Liver (tissue), 8 donors: ENCODE measurements at regions not wholly inside any gene's neighbourhood (a gene's known extent, or its start where the extent isn't known, plus 50 kb on each side); places are given as distances from the start of the nearest gene placed in this dataset.

Source experiments
- DNase-seq: peaks from one replicate; pipeline ENCODE4 v3.0.0-alpha.2; 2017; ENCODE audit warnings: low spot score
- H3K27ac ChIP-seq, 2 donors: one replicate each; pipeline ENCODE4 v1.7.0; 2013; ENCODE audit warnings: inconsistent platforms in 2 of 2, low read length in 2 of 2, control low read depth in 1 of 2, low read depth in 1 of 2, mild to moderate bottlenecking in 1 of 2
- H3K27me3 ChIP-seq, 4 donors: one replicate each; pipeline versions ENCODE4 v1.6.1 to v1.7.0; 2013; ENCODE audit warnings: low read length in 3 of 4, inconsistent platforms in 1 of 4, mild to moderate bottlenecking in 1 of 4, moderate library complexity in 1 of 4; ENCODE audit not compliant: control insufficient read depth in 4 of 4, insufficient read depth in 4 of 4
- H3K36me3 ChIP-seq, 4 donors: one replicate each; pipeline versions ENCODE4 v1.6.1 to v1.7.0; 2013; ENCODE audit warnings: low read length in 3 of 4, mild to moderate bottlenecking in 3 of 4, low read depth in 1 of 4, moderate library complexity in 1 of 4; ENCODE audit not compliant: control insufficient read depth in 4 of 4, insufficient read depth in 3 of 4
- H3K4me1 ChIP-seq, 4 donors: one replicate each; pipeline versions ENCODE4 v1.6.1 to v1.7.0; 2013; ENCODE audit warnings: low read length in 3 of 4, mild to moderate bottlenecking in 3 of 4, moderate library complexity in 1 of 4; ENCODE audit not compliant: control insufficient read depth in 4 of 4, insufficient read depth in 4 of 4
- H3K4me3 ChIP-seq, 3 donors: one replicate each; pipeline versions ENCODE4 v1.6.1 to v1.7.0; 2013; ENCODE audit warnings: low read length in 3 of 3, control low read depth in 1 of 3, low read depth in 1 of 3, mild to moderate bottlenecking in 1 of 3
- H3K9ac ChIP-seq, 2 donors: one replicate each; pipeline ENCODE4 v1.7.0; 2013; ENCODE audit warnings: low read length in 2 of 2, mild to moderate bottlenecking in 2 of 2, moderate library complexity in 2 of 2, control low read depth in 1 of 2, low read depth in 1 of 2
- H3K9me3 ChIP-seq, 4 donors: one replicate each; pipeline versions ENCODE4 v1.6.1 to v1.7.0; 2013; ENCODE audit warnings: low read length in 3 of 4; ENCODE audit not compliant: control insufficient read depth in 4 of 4
- ATF3 ChIP-seq: IDR thresholded peaks from 2 replicates; pipeline ENCODE4 v1.6.1; 2016; ENCODE audit warnings: antibody characterized with exemption
- CTCF ChIP-seq: fragments of 150-350 bp; IDR thresholded peaks from 2 replicates; pipeline ENCODE4 v1.5.1; 2017; ENCODE audit warnings: improper control_type of control experiment, low read depth, low read length; ENCODE audit not compliant: missing input control
- EGR1 ChIP-seq, 2 donors: IDR thresholded peaks; 2 replicates each; pipeline ENCODE4 v1.6.1; 2016 to 2018; ENCODE audit warnings: antibody characterized with exemption in 2 of 2, low read depth in 2 of 2
- FOXA1 ChIP-seq: IDR thresholded peaks from 2 replicates; pipeline ENCODE4 v1.6.1; 2016; ENCODE audit warnings: antibody characterized with exemption
- FOXA2 ChIP-seq: IDR thresholded peaks from 2 replicates; pipeline ENCODE4 v1.6.1; 2016; ENCODE audit warnings: antibody characterized with exemption
- GABPA ChIP-seq, 2 donors: IDR thresholded peaks in 1 of 2; conservative IDR thresholded peaks in 1 of 2; 2 replicates each; pipeline ENCODE4 v1.6.1; 2016; ENCODE audit warnings: antibody characterized with exemption in 2 of 2, mild to moderate bottlenecking in 1 of 2, moderate library complexity in 1 of 2
- HNF4A ChIP-seq, 2 donors: conservative IDR thresholded peaks; 2 replicates each; pipeline ENCODE4 v1.6.1; 2016; ENCODE audit warnings: antibody characterized with exemption in 2 of 2, mild to moderate bottlenecking in 2 of 2
- HNF4G ChIP-seq: IDR thresholded peaks from 2 replicates; pipeline ENCODE4 v1.6.1; 2016; ENCODE audit warnings: antibody characterized with exemption
- JUND ChIP-seq, 2 donors: IDR thresholded peaks; 2 replicates each; pipeline ENCODE4 v1.6.1; 2016; ENCODE audit warnings: antibody characterized with exemption in 2 of 2
- MAX ChIP-seq: IDR thresholded peaks from 2 replicates; pipeline ENCODE4 v1.6.1; 2016; ENCODE audit warnings: antibody characterized with exemption
- NR2F2 ChIP-seq: IDR thresholded peaks from 2 replicates; pipeline ENCODE4 v1.6.1; 2016; ENCODE audit warnings: antibody characterized with exemption
- RAD21 ChIP-seq, 2 donors: IDR thresholded peaks; 2 replicates each; pipeline ENCODE4 v1.6.1; 2016; ENCODE audit warnings: antibody characterized with exemption in 2 of 2, mild to moderate bottlenecking in 2 of 2
- RXRA ChIP-seq, 2 donors: IDR thresholded peaks; 2 replicates each; pipeline ENCODE4 v1.6.1; 2017 to 2018; ENCODE audit warnings: antibody characterized with exemption in 2 of 2, mild to moderate bottlenecking in 1 of 2
- SP1 ChIP-seq: IDR thresholded peaks from 2 replicates; pipeline ENCODE4 v1.6.1; 2018; ENCODE audit warnings: antibody characterized with exemption, mild to moderate bottlenecking
- TAF1 ChIP-seq: conservative IDR thresholded peaks from 2 replicates; pipeline ENCODE4 v1.6.1; 2016; ENCODE audit warnings: antibody characterized with exemption, mild to moderate bottlenecking
- YY1 ChIP-seq: IDR thresholded peaks from 2 replicates; pipeline ENCODE4 v1.6.1; 2016; ENCODE audit warnings: antibody characterized with exemption, mild to moderate bottlenecking
- ZBTB33 ChIP-seq: IDR thresholded peaks from 2 replicates; pipeline ENCODE4 v1.6.1; 2016; ENCODE audit warnings: antibody characterized with exemption
- WGBS: extraction: QIAGEN DNeasy Blood & Tissue Kit; methylation state at CpG from one replicate; pipeline ENCODE4 v1.1.7; 2013; 5-methylcytosine and 5-hydroxymethylcytosine counted together
- donor health status: healthy.
- donor health status: healthy.
- donor health status: healthy.
- donor health status: healthy.
- donor health status: healthy.

- no peak for DNase-seq
- Histone ChIP-seq H3K27me3 (no peaks in the 10 kb centered on the region), H3K27ac (no peak overlapping the region), H3K36me3 (no peaks in the 10 kb centered on the region), H3K9ac (no peak overlapping the region), H3K4me1 (no peaks in the 10 kb centered on the region), H3K9me3 (no peaks in the 10 kb centered on the region), H3K4me3 (no peak overlapping the region)
- no peak for TF ChIP-seq GABPA (IDR thresholded peaks at IDR 0.05 in 1 of 2, conservative IDR thresholded peaks at IDR 0.05 in 1 of 2)
These were observed 302.8 kb upstream of the GOLIM4 start for GRCh38 chr3:168398371-168399025.

- H3K4me3 ChIP-seq: no peak overlapping the region
- H3K4me1 ChIP-seq: no peaks in the 10 kb centered on the region
- H3K9ac ChIP-seq: no peak overlapping the region
- H3K27ac ChIP-seq: no peak overlapping the region
- DNase-seq: no peak
- H3K27me3 ChIP-seq: no peaks in the 10 kb centered on the region
- TF ChIP-seq HNF4G (no peak), FOXA1 (no peak), RXRA (IDR thresholded peaks at IDR 0.05) (no peak), GABPA (IDR thresholded peaks at IDR 0.05 in 1 of 2, conservative IDR thresholded peaks at IDR 0.05 in 1 of 2) (no peak), ATF3 (no peak), TAF1 (no peak)
- H3K36me3 ChIP-seq: no peaks in the 10 kb centered on the region
- 74% methylated on average over 1 of the region's 1 CpG for WGBS
- no peaks in the 10 kb centered on the region for H3K9me3 ChIP-seq
These were observed 301.1 kb upstream of the GOLIM4 start for GRCh38 chr3:168396861-168397260.

GRCh38 chr3:168395551-168395950, 299.8 kb upstream of the GOLIM4 start:
- no peak for TF ChIP-seq MAX
- no peak for TF ChIP-seq YY1
- 92% methylated on average over 2 of the region's 2 CpGs for WGBS
- no peak for DNase-seq
- Histone ChIP-seq H3K9ac (no peak overlapping the region), H3K36me3 (no peaks in the 10 kb centered on the region), H3K9me3 (no peaks in the 10 kb centered on the region), H3K4me3 (no peak overlapping the region), H3K27ac (no peak overlapping the region), H3K27me3 (no peaks in the 10 kb centered on the region), H3K4me1 (no peaks in the 10 kb centered on the region)

GRCh38 chr3:168394439-168394838, 298.7 kb upstream of the GOLIM4 start:
- Histone ChIP-seq H3K4me1 (no peaks in the 10 kb centered on the region), H3K27ac (no peak overlapping the region), H3K27me3 (no peaks in the 10 kb centered on the region), H3K4me3 (no peak overlapping the region), H3K9me3 (no peaks in the 10 kb centered on the region), H3K36me3 (no peaks in the 10 kb centered on the region), H3K9ac (no peak overlapping the region)
- 77% methylated on average over 2 of the region's 2 CpGs for WGBS
- no peak for DNase-seq
- TF ChIP-seq RAD21 (IDR thresholded peaks at IDR 0.05): no peak
- no peak for TF ChIP-seq SP1
- TF ChIP-seq TAF1: no peak
- no peak for TF ChIP-seq HNF4A (conservative IDR thresholded peaks at IDR 0.05)
- TF ChIP-seq HNF4G: no peak
- TF ChIP-seq CTCF: no peak
- TF ChIP-seq JUND (IDR thresholded peaks at IDR 0.05): no peak
- TF ChIP-seq FOXA1: no peak
- TF ChIP-seq RXRA (IDR thresholded peaks at IDR 0.05): no peak
- no peak for TF ChIP-seq ATF3
- TF ChIP-seq GABPA (IDR thresholded peaks at IDR 0.05 in 1 of 2, conservative IDR thresholded peaks at IDR 0.05 in 1 of 2): no peak
- no peak for TF ChIP-seq NR2F2
- TF ChIP-seq EGR1 (IDR thresholded peaks at IDR 0.05; ENCODE audit: low read depth in 2 of 2): no peak
- no peak for TF ChIP-seq FOXA2
- no peak for TF ChIP-seq ZBTB33
- TF ChIP-seq MAX: no peak
- no peak for TF ChIP-seq YY1
